ENCODE measurements at regions not wholly inside any gene's neighbourhood (a gene's known extent, or its start where the extent isn't known, plus 50 kb on each side); places are given as distances from the start of the nearest gene placed in this dataset.
"Not testable (repeated sequence)": the region's sequence is repeated elsewhere in the genome, so short reads cannot be mapped to it uniquely, and the experiment has no call there.

- DNase-seq, result no peak
These were observed 791.5 kb upstream of the MGAT4C start for GRCh38 chr12:87047691-87048090.

- DNase-seq, result no peak
These were observed 783.3 kb upstream of the MGAT4C start for GRCh38 chr12:87039536-87039935.

- no peak for DNase-seq
These were observed 781.9 kb upstream of the MGAT4C start for GRCh38 chr12:87038098-87038497.

GRCh38 chr12:87025976-87026375 is 769.8 kb upstream of the MGAT4C start:
- no peak for DNase-seq

GRCh38 chr12:87021400-87021799 is 765.2 kb upstream of the MGAT4C start:
- no peak for DNase-seq

- no peak for DNase-seq
These were observed 763.9 kb upstream of the MGAT4C start for GRCh38 chr12:87020071-87020470.

- DNase-seq, result no peak
These were observed 759.2 kb upstream of the MGAT4C start for GRCh38 chr12:87015352-87015751.

GRCh38 chr12:87008785-87009384 is 752.7 kb upstream of the MGAT4C start:
- DNase-seq, result no peak

GRCh38 chr12:87001102-87001501 is 744.9 kb upstream of the MGAT4C start:
- no peak for DNase-seq

GRCh38 chr12:86985298-86985697 is 729.1 kb upstream of the MGAT4C start:
- no peak for DNase-seq

GRCh38 chr12:86970595-86970994 is 714.4 kb upstream of the MGAT4C start:
- not testable (repeated sequence) for DNase-seq

GRCh38 chr12:86959766-86960458 is 703.7 kb upstream of the MGAT4C start:
- no peak for DNase-seq

GRCh38 chr12:86950444-86950843 is 694.3 kb upstream of the MGAT4C start:
- no peak for DNase-seq

GRCh38 chr12:86950043-86950442 is 693.9 kb upstream of the MGAT4C start:
- no peak for DNase-seq

GRCh38 chr12:86948851-86949250 is 692.7 kb upstream of the MGAT4C start:
- no peak for DNase-seq

GRCh38 chr12:86945685-86946196 is 689.5 kb upstream of the MGAT4C start:
- no peak for DNase-seq

GRCh38 chr12:86944197-86944819 is 688.1 kb upstream of the MGAT4C start:
- not testable (repeated sequence) for DNase-seq

- no peak for DNase-seq
These were observed 675.5 kb upstream of the MGAT4C start for GRCh38 chr12:86931714-86932113.

- DNase-seq, result no peak
These were observed 673.8 kb upstream of the MGAT4C start for GRCh38 chr12:86929962-86930361.

GRCh38 chr12:86917121-86917520 is 660.9 kb upstream of the MGAT4C start:
- DNase-seq, result no peak

GRCh38 chr12:86914721-86915120 is 658.5 kb upstream of the MGAT4C start:
- no peak for DNase-seq

GRCh38 chr12:86911973-86912372 is 655.8 kb upstream of the MGAT4C start:
- DNase-seq, result no peak

- no peak for DNase-seq
These were observed 647.0 kb upstream of the MGAT4C start for GRCh38 chr12:86903159-86903558.

- DNase-seq, result no peak
These were observed 604.6 kb upstream of the MGAT4C start for GRCh38 chr12:86860776-86861175.
